ENCODE measurements at regions not wholly inside any gene's neighbourhood (a gene's known extent, or its start where the extent isn't known, plus 50 kb on each side); places are given as distances from the start of the nearest gene placed in this dataset.

DNA sequence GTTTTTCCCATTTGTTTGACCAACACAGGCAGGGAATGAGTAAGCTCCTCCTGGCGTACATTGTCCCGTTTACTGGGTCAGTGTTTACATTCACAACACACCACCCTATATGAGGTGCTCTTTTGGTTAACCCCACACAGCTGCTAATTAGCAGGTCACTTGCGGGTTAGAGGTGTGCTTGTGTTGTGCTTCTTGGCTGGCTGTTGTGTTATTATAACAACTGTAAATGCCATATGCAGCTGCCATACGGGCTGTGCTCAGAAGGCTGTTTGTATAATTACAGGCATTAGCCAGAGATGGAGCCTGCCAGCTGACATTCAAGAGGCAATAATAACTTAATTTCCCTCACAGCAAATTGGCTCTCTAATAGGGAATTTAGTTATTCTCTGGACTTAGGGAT is 205.1 kb upstream of the ELAC2 start:
- no peaks in the 10 kb centered on the region for H4K20me1 ChIP-seq (ENCODE audit: low read depth, low read length)
- H3K4me2 ChIP-seq (ENCODE audit: low read depth, low read length, poor library complexity, severe bottlenecking): no peak overlapping the region
- H3K9me3 ChIP-seq (ENCODE audit: insufficient read depth, low read length): no peaks in the 10 kb centered on the region
- no peak overlapping the region for H3K27ac ChIP-seq (ENCODE audit: low read depth, low read length)
- no peak overlapping the region for H2AFZ ChIP-seq (ENCODE audit: low read depth, low read length, severe bottlenecking)
- H3K9ac ChIP-seq (ENCODE audit: low read length): no peak overlapping the region
- no peak overlapping the region for H3K4me3 ChIP-seq (ENCODE audit: insufficient read depth, low read length, poor library complexity, severe bottlenecking)
- no peaks in the 10 kb centered on the region for H3K79me2 ChIP-seq (ENCODE audit: insufficient read depth, low read length)
- H3K36me3 ChIP-seq (ENCODE audit: low read length): no peaks in the 10 kb centered on the region
- H3F3A ChIP-seq (ENCODE audit: insufficient read depth): no peaks in the 10 kb centered on the region
- H3K9me2 ChIP-seq (replicated peaks; ENCODE audit: insufficient read depth, low read length): no peaks in the 10 kb centered on the region
- TF ChIP-seq, protein P1, sequence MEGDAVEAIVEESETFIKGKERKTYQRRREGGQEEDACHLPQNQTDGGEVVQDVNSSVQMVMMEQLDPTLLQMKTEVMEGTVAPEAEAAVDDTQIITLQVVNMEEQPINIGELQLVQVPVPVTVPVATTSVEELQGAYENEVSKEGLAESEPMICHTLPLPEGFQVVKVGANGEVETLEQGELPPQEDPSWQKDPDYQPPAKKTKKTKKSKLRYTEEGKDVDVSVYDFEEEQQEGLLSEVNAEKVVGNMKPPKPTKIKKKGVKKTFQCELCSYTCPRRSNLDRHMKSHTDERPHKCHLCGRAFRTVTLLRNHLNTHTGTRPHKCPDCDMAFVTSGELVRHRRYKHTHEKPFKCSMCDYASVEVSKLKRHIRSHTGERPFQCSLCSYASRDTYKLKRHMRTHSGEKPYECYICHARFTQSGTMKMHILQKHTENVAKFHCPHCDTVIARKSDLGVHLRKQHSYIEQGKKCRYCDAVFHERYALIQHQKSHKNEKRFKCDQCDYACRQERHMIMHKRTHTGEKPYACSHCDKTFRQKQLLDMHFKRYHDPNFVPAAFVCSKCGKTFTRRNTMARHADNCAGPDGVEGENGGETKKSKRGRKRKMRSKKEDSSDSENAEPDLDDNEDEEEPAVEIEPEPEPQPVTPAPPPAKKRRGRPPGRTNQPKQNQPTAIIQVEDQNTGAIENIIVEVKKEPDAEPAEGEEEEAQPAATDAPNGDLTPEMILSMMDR (IDR thresholded peaks at IDR 0.05; ENCODE audit: insufficient read depth, low read length, poor library complexity, severe bottlenecking): no peak
- TF ChIP-seq EZH2phosphoT487 (conservative IDR thresholded peaks at IDR 0.05; ENCODE audit: low read length): no peak
- H3K27me3 ChIP-seq (ENCODE audit: low read length): no peaks in the 10 kb centered on the region

DNA sequence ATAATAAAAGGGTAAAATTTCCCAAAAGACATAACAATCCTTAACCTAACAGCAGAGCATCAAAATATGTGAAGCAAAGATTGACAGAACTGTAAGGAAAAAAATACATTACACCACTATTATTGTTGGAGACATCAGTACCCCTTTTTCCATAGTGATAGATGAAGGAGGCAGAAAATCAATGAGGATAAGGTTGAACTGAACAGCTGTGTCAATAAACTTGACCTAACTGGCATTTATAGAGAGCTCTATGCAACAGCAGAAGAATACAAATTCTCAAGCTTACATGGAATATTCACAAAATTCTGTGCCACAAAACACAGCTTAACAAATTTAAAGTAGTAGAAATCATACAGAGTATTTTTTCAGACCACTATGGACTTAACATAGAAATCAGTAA is 195.0 kb upstream of the ELAC2 start:
- Histone ChIP-seq H3F3A (ENCODE audit: insufficient read depth) (no peaks in the 10 kb centered on the region), H3K9ac (ENCODE audit: low read length) (no peak overlapping the region)
- no peak for TF ChIP-seq EZH2phosphoT487 (conservative IDR thresholded peaks at IDR 0.05; ENCODE audit: low read length)
- TF ChIP-seq, protein P1 (IDR thresholded peaks at IDR 0.05; ENCODE audit: insufficient read depth, low read length, poor library complexity, severe bottlenecking): no peak

DNA sequence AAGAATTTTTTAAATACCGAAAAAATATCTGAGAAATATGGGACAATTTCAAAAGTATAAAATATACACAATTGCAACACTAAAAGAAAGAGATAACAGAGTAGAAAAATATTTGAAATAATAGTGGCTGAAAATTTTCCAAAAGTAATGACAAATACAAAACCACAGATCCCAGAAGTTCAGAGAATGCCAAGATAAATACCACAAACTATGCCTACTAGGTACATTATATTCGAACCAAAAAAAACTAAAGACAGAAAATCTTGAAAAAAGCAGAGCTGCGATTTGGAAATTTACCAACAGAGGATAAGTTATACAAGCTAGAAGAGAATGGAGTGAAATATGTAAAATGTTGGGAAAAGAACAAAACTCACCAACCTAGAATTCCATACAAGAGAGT is 191.3 kb upstream of the ELAC2 start:
- Histone ChIP-seq H3K27ac (ENCODE audit: low read depth, low read length) (no peak overlapping the region), H3K9me2 (replicated peaks; ENCODE audit: insufficient read depth, low read length) (no peaks in the 10 kb centered on the region), H3K9me3 (ENCODE audit: insufficient read depth, low read length) (no peaks in the 10 kb centered on the region), H2AFZ (ENCODE audit: low read depth, low read length, severe bottlenecking) (no peak overlapping the region), H4K20me1 (ENCODE audit: low read depth, low read length) (no peaks in the 10 kb centered on the region), H3K4me3 (ENCODE audit: insufficient read depth, low read length, poor library complexity, severe bottlenecking) (no peak overlapping the region), H3K27me3 (ENCODE audit: low read length) (no peaks in the 10 kb centered on the region), H3F3A (ENCODE audit: insufficient read depth) (no peaks in the 10 kb centered on the region), H3K79me2 (ENCODE audit: insufficient read depth, low read length) (no peaks in the 10 kb centered on the region), H3K4me2 (ENCODE audit: low read depth, low read length, poor library complexity, severe bottlenecking) (no peak overlapping the region), H3K36me3 (ENCODE audit: low read length) (no peaks in the 10 kb centered on the region), H3K9ac (ENCODE audit: low read length) (no peak overlapping the region)
- TF ChIP-seq, protein P1 (IDR thresholded peaks at IDR 0.05; ENCODE audit: insufficient read depth, low read length, poor library complexity, severe bottlenecking): no peak
- TF ChIP-seq EZH2phosphoT487 (conservative IDR thresholded peaks at IDR 0.05; ENCODE audit: low read length): no peak

More for the DNA sequence above, 195.0 kb upstream of the ELAC2 start:
- Histone ChIP-seq H3K9me2 (replicated peaks; ENCODE audit: insufficient read depth, low read length) (no peaks in the 10 kb centered on the region), H3K4me3 (ENCODE audit: insufficient read depth, low read length, poor library complexity, severe bottlenecking) (no peak overlapping the region), H3K36me3 (ENCODE audit: low read length) (no peaks in the 10 kb centered on the region), H2AFZ (ENCODE audit: low read depth, low read length, severe bottlenecking) (no peak overlapping the region), H3K9me3 (ENCODE audit: insufficient read depth, low read length) (no peaks in the 10 kb centered on the region), H3K27me3 (ENCODE audit: low read length) (no peaks in the 10 kb centered on the region), H3K4me2 (ENCODE audit: low read depth, low read length, poor library complexity, severe bottlenecking) (no peak overlapping the region), H4K20me1 (ENCODE audit: low read depth, low read length) (no peaks in the 10 kb centered on the region), H3K79me2 (ENCODE audit: insufficient read depth, low read length) (no peaks in the 10 kb centered on the region), H3K27ac (ENCODE audit: low read depth, low read length) (no peak overlapping the region)

Data from SU-DHL-6 (cell line).